Aorta (tissue), 5 donors: ENCODE measurements at regions not wholly inside any gene's neighbourhood (a gene's known extent, or its start where the extent isn't known, plus 50 kb on each side); places are given as distances from the start of the nearest gene placed in this dataset.

ENCODE experiments used
- ATAC-seq: fragments of 200-7000 bp; cut with Tn5 transposase; one replicate; pipeline ENCODE4 v1.9.1; 2022; ENCODE audit warnings: moderate library complexity; ENCODE audit not compliant: low FRiP score
- DNase-seq, 2 donors: peaks; one replicate each; pipeline ENCODE4 v3.0.0-alpha.2; 2020
- H3K27ac ChIP-seq, 2 donors: one replicate each; pipeline ENCODE4 v1.5.1; 2013; ENCODE audit warnings: low read length in 2 of 2, mild to moderate bottlenecking in 2 of 2, moderate library complexity in 2 of 2, control low read depth in 1 of 2, inconsistent platforms in 1 of 2, low read depth in 1 of 2
- H3K27me3 ChIP-seq, 2 donors: one replicate each; pipeline ENCODE4 v1.6.1; 2013; ENCODE audit warnings: control low read depth in 1 of 2, low read length in 1 of 2, mild to moderate bottlenecking in 1 of 2, moderate library complexity in 1 of 2; ENCODE audit not compliant: insufficient read depth in 2 of 2, control insufficient read depth in 1 of 2
- H3K36me3 ChIP-seq, 2 donors: one replicate each; pipeline ENCODE4 v1.6.1; 2013; ENCODE audit warnings: control low read depth in 1 of 2, low read length in 1 of 2, mild to moderate bottlenecking in 1 of 2; ENCODE audit not compliant: insufficient read depth in 2 of 2, control insufficient read depth in 1 of 2
- H3K4me1 ChIP-seq, 2 donors: one replicate each; pipeline ENCODE4 v1.6.1; 2013; ENCODE audit warnings: low read length in 2 of 2, control low read depth in 1 of 2, mild to moderate bottlenecking in 1 of 2, moderate library complexity in 1 of 2; ENCODE audit not compliant: insufficient read depth in 2 of 2, control insufficient read depth in 1 of 2
- H3K4me3 ChIP-seq, 2 donors: one replicate each; pipeline ENCODE4 v1.5.1; 2013; ENCODE audit warnings: low read length in 2 of 2, control low read depth in 1 of 2, mild to moderate bottlenecking in 1 of 2
- H3K9me3 ChIP-seq: one replicate; pipeline ENCODE4 v1.6.1; 2013; ENCODE audit warnings: mild to moderate bottlenecking, low read length; ENCODE audit not compliant: control insufficient read depth
- WGBS, 2 donors: extraction: QIAGEN DNeasy Blood & Tissue Kit; methylation state at CpG; one replicate each; pipeline ENCODE4 v1.1.7; 2013; 5-methylcytosine and 5-hydroxymethylcytosine counted together
- intact Hi-C, 2 donors: fragments of 100-400 bp; cut with DNase I; formaldehyde crosslinking; loops; one replicate each; pipeline versions ENCODE4 v1.14.2 to v1.15.0; 2022
- donor health status: healthy with polysubstance abuse.
- donor health status: Bipolar disorder and iron deficiency.
- donor health status: DM: no; HTN: no; CAD: no.
- donor health status: DM: no; HTN: no; CAD: no.
- donor health status: DM: yes; HTN: yes; CAD: no.

GRCh38 chr2:4527416-4527815 is 824.0 kb downstream of the DCDC2C start:
- peaks cover 4% of the 10 kb centered on the region for H3K9me3 ChIP-seq
- H3K4me1 ChIP-seq, result no peaks in the 10 kb centered on the region
- ATAC-seq, result no peak
- H3K27ac ChIP-seq, result no peak overlapping the region
- no peaks in the 10 kb centered on the region for H3K36me3 ChIP-seq
- no peaks in the 10 kb centered on the region for H3K27me3 ChIP-seq
- 72 to 80% methylated on average over 8 of the region's 8 CpGs for WGBS, 2 donors
- no peak for DNase-seq
- intact Hi-C loops, result no loop called here
- H3K4me3 ChIP-seq, result no peak overlapping the region

GRCh38 chr2:4528246-4528645 is 824.9 kb downstream of the DCDC2C start:
- Histone ChIP-seq H3K36me3 (no peaks in the 10 kb centered on the region), H3K27me3 (no peaks in the 10 kb centered on the region), H3K9me3 (peaks cover 2% of the 10 kb centered on the region), H3K27ac (no peak overlapping the region), H3K4me1 (no peaks in the 10 kb centered on the region), H3K4me3 (no peak overlapping the region)
- intact Hi-C loops, result no loop called here
- no peak for DNase-seq
- ATAC-seq, result no peak

GRCh38 chr2:4528773-4529172 is 825.4 kb downstream of the DCDC2C start:
- H3K4me1 ChIP-seq, result no peaks in the 10 kb centered on the region
- H3K4me3 ChIP-seq, result no peak overlapping the region
- no peaks in the 10 kb centered on the region for H3K27me3 ChIP-seq
- ATAC-seq, result no peak
- 85 to 87% methylated on average over 3 of the region's 3 CpGs for WGBS, 2 donors
- H3K9me3 ChIP-seq, result peaks cover 2% of the 10 kb centered on the region
- no peak overlapping the region for H3K27ac ChIP-seq
- intact Hi-C loops, result no loop called here
- no peak for DNase-seq
- no peaks in the 10 kb centered on the region for H3K36me3 ChIP-seq

GRCh38 chr2:4529738-4530137 is 826.4 kb downstream of the DCDC2C start:
- ATAC-seq, result no peak
- intact Hi-C loops, result no loop called here
- H3K36me3 ChIP-seq, result no peaks in the 10 kb centered on the region
- WGBS, 2 donors, result 88 to 96% methylated on average over 1 of the region's 1 CpG
- no peak overlapping the region for H3K4me3 ChIP-seq
- no peaks in the 10 kb centered on the region for H3K27me3 ChIP-seq
- DNase-seq, result no peak
- H3K9me3 ChIP-seq, result peaks cover 2% of the 10 kb centered on the region
- H3K4me1 ChIP-seq, result no peaks in the 10 kb centered on the region
- H3K27ac ChIP-seq, result no peak overlapping the region

GRCh38 chr2:4530231-4530630 is 826.9 kb downstream of the DCDC2C start:
- no peaks in the 10 kb centered on the region for H3K36me3 ChIP-seq
- no peak overlapping the region for H3K27ac ChIP-seq
- H3K4me3 ChIP-seq, result no peak overlapping the region
- H3K4me1 ChIP-seq, result no peaks in the 10 kb centered on the region
- WGBS, 2 donors, result 78 to 84% methylated on average over 9 of the region's 9 CpGs
- H3K27me3 ChIP-seq, result no peaks in the 10 kb centered on the region
- H3K9me3 ChIP-seq, result peaks cover 2% of the 10 kb centered on the region
- DNase-seq, result no peak
- ATAC-seq, result no peak
- intact Hi-C loops, result no loop called here

- WGBS, 2 donors, result 78% methylated on average over 2 of the region's 2 CpGs
- H3K9me3 ChIP-seq, result peaks cover 2% of the 10 kb centered on the region
Observed at GRCh38 chr2:4533806-4534205, 830.4 kb downstream of the DCDC2C start.

GRCh38 chr2:4539121-4539520 is 835.7 kb downstream of the DCDC2C start:
- 91 to 93% methylated on average over 9 of the region's 9 CpGs for WGBS, 2 donors

More at GRCh38 chr2:4533806-4534205, 830.4 kb downstream of the DCDC2C start:
- no peak for DNase-seq
- ATAC-seq, result no peak
- Histone ChIP-seq H3K36me3 (no peaks in the 10 kb centered on the region), H3K27me3 (no peaks in the 10 kb centered on the region), H3K4me1 (no peaks in the 10 kb centered on the region), H3K4me3 (no peak overlapping the region), H3K27ac (no peak overlapping the region)
- intact Hi-C loops, result no loop called here

GRCh38 chr2:4549666-4550210 is 846.4 kb downstream of the DCDC2C start:
- DNase-seq (no peak), ATAC-seq (no peak)
- H3K27me3 ChIP-seq, result peaks cover 0 to 1% of the 10 kb centered on the region in 2 donors
- 84 to 89% methylated on average over 8 of the region's 8 CpGs for WGBS, 2 donors
- no peak overlapping the region for H3K4me3 ChIP-seq
- H3K4me1 ChIP-seq, result no peaks in the 10 kb centered on the region
- intact Hi-C loops, result no loop called here
- H3K36me3 ChIP-seq, result no peaks in the 10 kb centered on the region
- H3K27ac ChIP-seq, result no peak overlapping the region
- peaks cover 2% of the 10 kb centered on the region for H3K9me3 ChIP-seq

More at GRCh38 chr2:4539121-4539520, 835.7 kb downstream of the DCDC2C start:
- H3K4me3 ChIP-seq, result no peak overlapping the region
- H3K27ac ChIP-seq, result no peak overlapping the region
- H3K27me3 ChIP-seq, result no peaks in the 10 kb centered on the region
- no peaks in the 10 kb centered on the region for H3K9me3 ChIP-seq
- H3K36me3 ChIP-seq, result no peaks in the 10 kb centered on the region
- DNase-seq (no peak), ATAC-seq (no peak)
- intact Hi-C loops, result no loop called here
- H3K4me1 ChIP-seq, result no peaks in the 10 kb centered on the region

- H3K36me3 ChIP-seq, result no peaks in the 10 kb centered on the region
- peaks cover 2% of the 10 kb centered on the region for H3K9me3 ChIP-seq
- no peak for ATAC-seq
- WGBS, 2 donors, result 57 to 58% methylated on average over 9 of the region's 9 CpGs
- H3K4me1 ChIP-seq, result no peaks in the 10 kb centered on the region
- no peak overlapping the region for H3K4me3 ChIP-seq
- no peak for DNase-seq
- H3K27me3 ChIP-seq, result peaks cover 0 to 1% of the 10 kb centered on the region in 2 donors
- intact Hi-C loops, result no loop called here
- no peak overlapping the region for H3K27ac ChIP-seq
Observed at GRCh38 chr2:4551691-4552474, 848.5 kb downstream of the DCDC2C start.
